AG04449 (cell line): ENCODE measurements at regions not wholly inside any gene's neighbourhood (a gene's known extent, or its start where the extent isn't known, plus 50 kb on each side); places are given as distances from the start of the nearest gene placed in this dataset.

Experiments used
- CTCF ChIA-PET: fragments of 350-600 bp; formaldehyde crosslinking; extraction: SDS; loops from one replicate; lab custom pipeline; 2021; ENCODE audit warnings: antibody characterized with exemption; lab: Yijun Ruan, JAX
- POLR2A ChIA-PET: fragments of 400-600, 350-600 bp; formaldehyde crosslinking; extraction: SDS; loops from one replicate; lab custom pipeline; 2020; ENCODE audit warnings: antibody characterized with exemption, inconsistent platforms; lab: Yijun Ruan, JAX
- DNase-seq: peaks from one replicate; pipeline ENCODE4 v3.0.0-alpha.2; 2010; ENCODE audit warnings: low read depth, low spot score
- H3K4me3 ChIP-seq: 2 replicates; pipeline ENCODE4 v1.5.1; 2011; ENCODE audit warnings: low read depth, mild to moderate bottlenecking, control low read depth, low read length
- CTCF ChIP-seq: IDR thresholded peaks from one replicate; pipeline ENCODE4 v1.5.1; 2011; ENCODE audit warnings: mild to moderate bottlenecking, moderate library complexity, low read length, control low read depth, inconsistent platforms; ENCODE audit not compliant: insufficient read depth; ENCODE audit errors: missing control alignments

- POLR2A ChIA-PET: no interaction called here
- H3K4me3 ChIP-seq: no peak overlapping the region
- no peak for TF ChIP-seq CTCF
- CTCF ChIA-PET: no interaction called here
- DNase-seq: no peak
Observed at GRCh38 chr3:127419641-127420553, 132.1 kb upstream of the PRR20G start.

DNA sequence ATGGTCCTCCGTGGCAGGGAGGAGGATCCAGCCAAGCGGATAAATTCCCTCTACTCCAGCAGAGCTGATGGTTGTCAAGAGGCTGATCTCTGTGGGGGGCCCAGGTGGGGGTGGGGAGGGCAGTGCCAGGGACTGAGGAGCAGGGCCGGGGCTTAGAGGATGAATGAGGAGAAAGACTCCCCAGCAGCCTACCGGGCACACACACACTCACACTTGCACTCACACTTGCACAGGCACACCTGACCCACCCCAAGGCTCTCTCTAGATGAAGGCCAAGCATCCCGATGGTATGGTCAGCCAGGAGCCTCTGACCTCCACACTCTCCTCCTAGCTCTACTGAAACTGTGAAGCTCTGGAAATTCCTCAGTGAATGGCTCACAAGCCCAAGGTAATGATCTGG, 131.3 kb upstream of the PRR20G start:
- ChIA-PET CTCF (no interaction called here), POLR2A (no interaction called here)
- no peak for DNase-seq
- no peak for TF ChIP-seq CTCF
- no peak overlapping the region for H3K4me3 ChIP-seq

GRCh38 chr3:127418560-127419147, 130.8 kb upstream of the PRR20G start:
- H3K4me3 ChIP-seq: no peak overlapping the region
- no peak for DNase-seq
- no peak for TF ChIP-seq CTCF
- ChIA-PET CTCF (no interaction called here), POLR2A (no interaction called here)

GRCh38 chr3:127417709-127418559, 130.1 kb upstream of the PRR20G start:
- TF ChIP-seq CTCF: no peak
- POLR2A ChIA-PET: no interaction called here
- CTCF ChIA-PET: no interaction called here
- H3K4me3 ChIP-seq: no peak overlapping the region
- no peak for DNase-seq

DNA sequence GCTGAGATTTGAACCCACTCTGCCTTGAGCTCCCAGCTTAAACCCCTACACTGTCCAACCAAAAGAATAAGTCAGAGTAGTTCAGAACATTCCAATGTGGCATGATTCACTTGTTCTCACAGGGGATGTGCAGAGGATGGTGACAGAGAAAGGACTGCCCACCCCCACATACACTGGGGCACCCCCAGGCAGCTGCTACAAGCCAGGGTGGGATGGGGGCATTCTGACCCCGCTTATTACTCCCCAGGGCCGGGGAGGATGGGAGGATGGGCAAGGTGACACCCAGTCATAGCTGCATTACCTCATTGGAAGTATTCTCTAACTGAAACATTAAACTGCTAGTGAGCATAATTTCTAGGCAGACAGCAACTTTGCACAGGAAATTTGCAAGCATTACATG, 126.0 kb upstream of the PRR20G start:
- ChIA-PET POLR2A (no interaction called here), CTCF (no interaction called here)
- TF ChIP-seq CTCF: no peak
- H3K4me3 ChIP-seq: no peak overlapping the region
- no peak for DNase-seq

- no peak overlapping the region for H3K4me3 ChIP-seq
- ChIA-PET POLR2A (no interaction called here), CTCF (no interaction called here)
- no peak for TF ChIP-seq CTCF
- DNase-seq: no peak
Observed at GRCh38 chr3:127413318-127413673, 125.5 kb upstream of the PRR20G start.
